Vagina (tissue), 2 donors: ENCODE measurements at regions not wholly inside any gene's neighbourhood (a gene's known extent, or its start where the extent isn't known, plus 50 kb on each side); places are given as distances from the start of the nearest gene placed in this dataset.

Experiments
- POLR2A ChIP-seq, 2 donors: fragments of 450-650 bp; IDR thresholded peaks; one replicate each; pipeline ENCODE4 v1.6.1; 2017; ENCODE audit warnings: antibody characterized with exemption in 2 of 2, mild to moderate bottlenecking in 2 of 2, moderate library complexity in 2 of 2
- POLR2AphosphoS5 ChIP-seq, 2 donors: sonication (generic); formaldehyde crosslinking; IDR thresholded peaks; one replicate each; pipeline ENCODE4 v1.9.0; 2017; ENCODE audit warnings: antibody characterized with exemption in 2 of 2, mild to moderate bottlenecking in 2 of 2, low read depth in 1 of 2; ENCODE audit not compliant: insufficient read depth in 1 of 2
- TF ChIP-seq, protein P1 (sequence below), 3 experiments: fragments of 450-650 bp in 2 of 3; fragments of 200-600 bp in 1 of 3; sonication (generic) in 1 of 3; IDR thresholded peaks; one replicate each; pipeline ENCODE4 v1.5.1; 2017 to 2019; ENCODE audit warnings: antibody characterized with exemption in 3 of 3, mild to moderate bottlenecking in 2 of 3, moderate library complexity in 2 of 3

DNA sequence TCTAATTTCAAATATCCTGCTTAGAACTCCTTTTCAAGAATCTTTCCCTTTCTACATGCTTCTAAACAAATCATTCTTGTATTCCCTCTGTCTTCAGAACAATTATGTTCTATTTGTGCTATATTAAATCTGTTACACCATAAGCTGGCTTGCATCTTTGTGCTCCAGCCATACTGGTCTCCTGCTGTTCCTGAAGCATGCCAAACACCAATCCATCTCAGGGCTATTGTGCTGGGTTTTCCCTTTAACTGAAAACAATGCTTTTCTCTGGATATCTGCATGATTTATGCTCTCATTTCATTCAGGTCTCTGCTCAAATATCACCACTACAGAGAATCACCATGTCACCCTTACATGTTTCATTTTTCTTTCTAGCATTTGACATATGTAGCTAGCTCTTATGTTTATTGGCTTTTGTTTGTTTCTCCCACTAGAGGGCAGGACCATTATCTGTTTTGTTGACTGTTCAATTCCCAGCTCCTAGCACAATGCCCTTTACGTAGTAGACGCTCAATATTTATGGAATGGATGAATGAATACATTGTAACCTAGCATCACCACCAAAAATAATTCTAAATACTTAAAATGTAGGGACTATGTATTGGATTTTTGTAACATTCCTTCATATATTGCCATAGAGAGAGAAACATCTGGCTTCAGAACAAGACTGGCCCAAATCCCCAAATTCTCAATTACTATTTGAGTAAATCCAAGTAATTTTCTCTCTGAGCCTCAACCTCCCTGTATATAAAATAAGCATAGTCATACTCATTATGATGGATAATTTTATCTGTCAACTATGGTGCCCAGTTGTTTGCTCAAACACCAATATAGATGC lies 302.0 kb upstream of the SYT1 start:
- TF ChIP-seq, protein P1, sequence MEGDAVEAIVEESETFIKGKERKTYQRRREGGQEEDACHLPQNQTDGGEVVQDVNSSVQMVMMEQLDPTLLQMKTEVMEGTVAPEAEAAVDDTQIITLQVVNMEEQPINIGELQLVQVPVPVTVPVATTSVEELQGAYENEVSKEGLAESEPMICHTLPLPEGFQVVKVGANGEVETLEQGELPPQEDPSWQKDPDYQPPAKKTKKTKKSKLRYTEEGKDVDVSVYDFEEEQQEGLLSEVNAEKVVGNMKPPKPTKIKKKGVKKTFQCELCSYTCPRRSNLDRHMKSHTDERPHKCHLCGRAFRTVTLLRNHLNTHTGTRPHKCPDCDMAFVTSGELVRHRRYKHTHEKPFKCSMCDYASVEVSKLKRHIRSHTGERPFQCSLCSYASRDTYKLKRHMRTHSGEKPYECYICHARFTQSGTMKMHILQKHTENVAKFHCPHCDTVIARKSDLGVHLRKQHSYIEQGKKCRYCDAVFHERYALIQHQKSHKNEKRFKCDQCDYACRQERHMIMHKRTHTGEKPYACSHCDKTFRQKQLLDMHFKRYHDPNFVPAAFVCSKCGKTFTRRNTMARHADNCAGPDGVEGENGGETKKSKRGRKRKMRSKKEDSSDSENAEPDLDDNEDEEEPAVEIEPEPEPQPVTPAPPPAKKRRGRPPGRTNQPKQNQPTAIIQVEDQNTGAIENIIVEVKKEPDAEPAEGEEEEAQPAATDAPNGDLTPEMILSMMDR (IDR thresholded peaks at IDR 0.05) = no peak
- TF ChIP-seq POLR2A (IDR thresholded peaks at IDR 0.05) = no peak
- no peak for TF ChIP-seq POLR2AphosphoS5 (IDR thresholded peaks at IDR 0.05; ENCODE audit: insufficient read depth in 1 of 2, low read depth in 1 of 2)
